ENCODE measurements at regions not wholly inside any gene's neighbourhood (a gene's known extent, or its start where the extent isn't known, plus 50 kb on each side); places are given as distances from the start of the nearest gene placed in this dataset.

- TF ChIP-seq, protein P1, sequence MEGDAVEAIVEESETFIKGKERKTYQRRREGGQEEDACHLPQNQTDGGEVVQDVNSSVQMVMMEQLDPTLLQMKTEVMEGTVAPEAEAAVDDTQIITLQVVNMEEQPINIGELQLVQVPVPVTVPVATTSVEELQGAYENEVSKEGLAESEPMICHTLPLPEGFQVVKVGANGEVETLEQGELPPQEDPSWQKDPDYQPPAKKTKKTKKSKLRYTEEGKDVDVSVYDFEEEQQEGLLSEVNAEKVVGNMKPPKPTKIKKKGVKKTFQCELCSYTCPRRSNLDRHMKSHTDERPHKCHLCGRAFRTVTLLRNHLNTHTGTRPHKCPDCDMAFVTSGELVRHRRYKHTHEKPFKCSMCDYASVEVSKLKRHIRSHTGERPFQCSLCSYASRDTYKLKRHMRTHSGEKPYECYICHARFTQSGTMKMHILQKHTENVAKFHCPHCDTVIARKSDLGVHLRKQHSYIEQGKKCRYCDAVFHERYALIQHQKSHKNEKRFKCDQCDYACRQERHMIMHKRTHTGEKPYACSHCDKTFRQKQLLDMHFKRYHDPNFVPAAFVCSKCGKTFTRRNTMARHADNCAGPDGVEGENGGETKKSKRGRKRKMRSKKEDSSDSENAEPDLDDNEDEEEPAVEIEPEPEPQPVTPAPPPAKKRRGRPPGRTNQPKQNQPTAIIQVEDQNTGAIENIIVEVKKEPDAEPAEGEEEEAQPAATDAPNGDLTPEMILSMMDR (IDR thresholded peaks at IDR 0.05; ENCODE audit: borderline replicate concordance, extremely low read depth, low read length, poor library complexity, severe bottlenecking): no peak
- TF ChIP-seq EZH2 (IDR thresholded peaks at IDR 0.05; ENCODE audit: borderline replicate concordance, low read depth, low read length, severe bottlenecking): no peak
These were observed 146.9 kb downstream of the ZNF486 start for GRCh38 chr19:20313894-20314293.

Data from DND-41 (cell line).